A673 (cell line): ENCODE measurements at regions not wholly inside any gene's neighbourhood (a gene's known extent, or its start where the extent isn't known, plus 50 kb on each side); places are given as distances from the start of the nearest gene placed in this dataset.

ENCODE experiments used
- CTCF ChIP-seq: fragments of 300-800, 200-600 bp; sonication (generic); conservative IDR thresholded peaks from 2 replicates; pipeline ENCODE4 v1.5.1; 2017; ENCODE audit warnings: low read depth, mild to moderate bottlenecking, antibody characterized with exemption, low read length, moderate library complexity, mixed read lengths
- EZH2 ChIP-seq: fragments of 200-600 bp; sonication (generic); IDR thresholded peaks from 2 replicates; pipeline ENCODE4 v1.6.1; 2017; ENCODE audit warnings: borderline replicate concordance, low read depth, mild to moderate bottlenecking, mixed read lengths, antibody characterized with exemption, low read length; ENCODE audit not compliant: poor library complexity, severe bottlenecking

GRCh38 chr4:28251831-28252230, 1391.2 kb downstream of the STIM2 start:
- TF ChIP-seq CTCF (no peak), EZH2 (no peak)
